HCT116 (cell line): ENCODE measurements at regions not wholly inside any gene's neighbourhood (a gene's known extent, or its start where the extent isn't known, plus 50 kb on each side); places are given as distances from the start of the nearest gene placed in this dataset.

Experiments used
- ATAC-seq: fragments of 200-7000 bp; cut with Tn5 transposase; 2 replicates; pipeline ENCODE4 v1.9.1; 2020; ENCODE audit warnings: mild to moderate bottlenecking, moderate library complexity
- BruUV-seq: library from RNA; stranded (reverse); fragments of 400-500 nt; replicated peaks from 2 replicates; lab custom pipeline; 2021; lab: Mats Ljungman, UMichigan
- CTCF ChIA-PET: fragments of 300-600 bp; sonication (Branson Sonifier 250); formaldehyde crosslinking; loops from one replicate; lab custom pipeline; 2021; ENCODE audit warnings: antibody characterized with exemption; lab: Charles Lee
- POLR2A ChIA-PET: fragments of 300-600, 350-600 bp; sonication (Branson Sonifier 250); formaldehyde crosslinking; loops from one replicate; lab custom pipeline; 2021; ENCODE audit warnings: antibody characterized with exemption; lab: Charles Lee
- RAD21 ChIA-PET, 2 experiments: fragments of 300-600 bp; sonication (Branson Sonifier 250); formaldehyde crosslinking; loops; one replicate each; lab custom pipeline; 2023; ENCODE audit warnings: low total read pairs in 2 of 2; ENCODE audit not compliant: uncharacterized antibody in 2 of 2, unreplicated experiment in 2 of 2, low non-redundant PET in 1 of 2; lab: Charles Lee
- DNase-seq: peaks from one replicate; pipeline ENCODE4 v3.0.0-alpha.2; 2010; ENCODE audit warnings: low read depth, low spot score
- H2AFZ ChIP-seq: fragments of 200-600 bp; shearing (Covaris generic), sonication (generic); 2 replicates; pipeline ENCODE4 v1.6.1; 2017; ENCODE audit warnings: low read depth, mixed run types, mixed read lengths, antibody characterized with exemption, low read length; ENCODE audit not compliant: poor library complexity, severe bottlenecking
- H3K27ac ChIP-seq: 2 replicates; pipeline ENCODE4 v1.5.1; 2012; ENCODE audit warnings: low read depth, low read length
- H3K27me3 ChIP-seq: fragments of 200-600 bp; sonication (generic); 2 replicates; pipeline ENCODE4 v1.6.1; 2016; ENCODE audit warnings: mixed run types, low read length, mixed read lengths; ENCODE audit not compliant: insufficient read depth
- H3K36me3 ChIP-seq, 2 experiments: fragments of 200-500 bp in 1 of 2; fragments of 200-600 bp in 1 of 2; sonication (Bioruptor generic) in 1 of 2; sonication (generic) in 1 of 2; 2 replicates each; pipeline versions ENCODE4 v1.5.1 to v1.6.1; 2014 to 2016; ENCODE audit warnings: low read length in 2 of 2, inconsistent platforms in 1 of 2, mixed read lengths in 1 of 2, mixed run types in 1 of 2; ENCODE audit not compliant: insufficient read depth in 2 of 2, control insufficient read depth in 1 of 2
- H3K4me1 ChIP-seq, 2 experiments: fragments of 200-600 bp in 1 of 2; sonication (generic) in 1 of 2; 2 replicates each; pipeline versions ENCODE4 v1.5.1 to v1.6.1; 2012 to 2017; ENCODE audit warnings: low read length in 2 of 2, inconsistent platforms in 1 of 2, mild to moderate bottlenecking in 1 of 2, mixed read lengths in 1 of 2, mixed run types in 1 of 2, moderate library complexity in 1 of 2; ENCODE audit not compliant: insufficient read depth in 2 of 2, control insufficient read depth in 1 of 2
- H3K4me2 ChIP-seq: fragments of 200-600 bp; sonication (generic); 2 replicates; pipeline ENCODE4 v1.6.1; 2017; ENCODE audit warnings: mixed run types, low read length, mixed read lengths
- H3K4me3 ChIP-seq, 2 experiments: fragments of 200-600 bp in 1 of 2; sonication (generic) in 1 of 2; replicated peaks in 1 of 2; 2 replicates each; pipeline ENCODE4 v1.5.1; 2011 to 2016; ENCODE audit warnings: low read length in 2 of 2, control low read depth in 1 of 2, low read depth in 1 of 2, mild to moderate bottlenecking in 1 of 2, mixed read lengths in 1 of 2, mixed run types in 1 of 2
- H3K79me2 ChIP-seq: fragments of 200-600 bp; sonication (generic); 2 replicates; pipeline ENCODE4 v1.6.1; 2017; ENCODE audit warnings: mild to moderate bottlenecking, mixed run types, low read length, moderate library complexity, mixed read lengths; ENCODE audit not compliant: insufficient read depth
- H3K9ac ChIP-seq: fragments of 200-600 bp; sonication (generic); 2 replicates; pipeline ENCODE4 v1.6.1; 2016; ENCODE audit warnings: low read length, mixed read lengths
- H3K9me2 ChIP-seq: fragments of 200-600 bp; sonication (generic), shearing (Covaris generic); 2 replicates; pipeline ENCODE4 v1.6.1; 2017; ENCODE audit warnings: mixed run types, mild to moderate bottlenecking, moderate library complexity; ENCODE audit not compliant: insufficient read depth
- H3K9me3 ChIP-seq, 2 experiments: fragments of 200-500 bp in 1 of 2; fragments of 200-600 bp in 1 of 2; sonication (Bioruptor generic) in 1 of 2; sonication (generic) in 1 of 2; 2 replicates each; pipeline ENCODE4 v1.6.1; 2014 to 2017; ENCODE audit warnings: low read length in 2 of 2, mixed read lengths in 2 of 2, inconsistent platforms in 1 of 2, low read depth in 1 of 2, mild to moderate bottlenecking in 1 of 2, mixed run types in 1 of 2, moderate library complexity in 1 of 2; ENCODE audit not compliant: control insufficient read depth in 1 of 2, insufficient read depth in 1 of 2
- H4K20me1 ChIP-seq: fragments of 200-600 bp; sonication (generic), shearing (Covaris generic); 2 replicates; pipeline ENCODE4 v1.6.1; 2017; ENCODE audit warnings: mixed run types, mild to moderate bottlenecking, moderate library complexity; ENCODE audit not compliant: insufficient read depth
- EGR1 ChIP-seq: IDR thresholded peaks from 2 replicates; pipeline ENCODE4 v1.6.1; 2012; ENCODE audit warnings: low read depth
- FOSL1 ChIP-seq: IDR thresholded peaks from 2 replicates; pipeline ENCODE4 v1.6.1; 2012; ENCODE audit warnings: low read depth
- MAX ChIP-seq: IDR thresholded peaks from 2 replicates; pipeline ENCODE4 v1.6.1; 2012
- RAD21 ChIP-seq: IDR thresholded peaks from 2 replicates; pipeline ENCODE4 v1.6.1; 2012; ENCODE audit warnings: low read depth, mild to moderate bottlenecking
- REST ChIP-seq: IDR thresholded peaks from 2 replicates; pipeline ENCODE4 v1.6.1; 2012; ENCODE audit warnings: low read depth
- SIN3A ChIP-seq: IDR thresholded peaks from 2 replicates; pipeline ENCODE4 v1.6.1; 2012; ENCODE audit warnings: low read depth
- TCF7L2 ChIP-seq: IDR thresholded peaks from 2 replicates; pipeline ENCODE4 v1.7.0; 2011; ENCODE audit warnings: borderline replicate concordance, inconsistent platforms; ENCODE audit not compliant: insufficient read depth, insufficient read length; ENCODE audit errors: extremely low read depth
- YY1 ChIP-seq: IDR thresholded peaks from 2 replicates; pipeline ENCODE4 v1.6.1; 2011; ENCODE audit warnings: low read length, low read depth, moderate library complexity, mild to moderate bottlenecking; ENCODE audit not compliant: insufficient replicate concordance; ENCODE audit errors: extremely low read depth
- ZBTB33 ChIP-seq: IDR thresholded peaks from 2 replicates; pipeline ENCODE4 v1.6.1; 2011; ENCODE audit warnings: mild to moderate bottlenecking, low read length, moderate library complexity; ENCODE audit not compliant: insufficient replicate concordance; ENCODE audit errors: extremely low read depth
- ZFX ChIP-seq: fragments of 450-650 bp; IDR thresholded peaks from 2 replicates; pipeline ENCODE4 v1.6.1; 2017
- intact Hi-C: fragments of 100-400 bp; cut with micrococcal nuclease; formaldehyde crosslinking; loops from 2 replicates; pipeline ENCODE4 v1.10.0; 2022

GRCh38 chr14:54333511-54333910 is 63.3 kb upstream of the CDKN3 start:
- intact Hi-C loops = no loop called here
- POLR2A ChIA-PET = no interaction called here

GRCh38 chr14:54335569-54336155 is 61.1 kb upstream of the CDKN3 start:
- TF ChIP-seq REST = no peak
- no peak for TF ChIP-seq TCF7L2
- TF ChIP-seq FOSL1 = no peak
- TF ChIP-seq EGR1 = no peak
- TF ChIP-seq ZFX = no peak
- TF ChIP-seq SIN3A = no peak
- no peak for TF ChIP-seq RAD21
- TF ChIP-seq ZBTB33 = no peak
- TF ChIP-seq YY1 = no peak
- TF ChIP-seq MAX = no peak
- no peaks in the 10 kb centered on the region for H4K20me1 ChIP-seq
- no peak overlapping the region; a peak in 1 of 4 replicates for H3K4me3 ChIP-seq
- H3K36me3 ChIP-seq = no peaks in the 10 kb centered on the region
- peak overlapping the region; percentile 6; the same call in 1 of the 2 replicates for H3K27ac ChIP-seq
- H3K9ac ChIP-seq = no peak overlapping the region
- no peaks in the 10 kb centered on the region for H3K79me2 ChIP-seq
- no peaks in the 10 kb centered on the region for H3K9me2 ChIP-seq
- ChIA-PET CTCF (no interaction called here), POLR2A (no interaction called here), RAD21 (no interaction called here)
- peak; percentile 58; the same call in 1 of the 2 replicates for ATAC-seq
- H3K27me3 ChIP-seq = no peaks in the 10 kb centered on the region
- no TSS peak for BruUV-seq
- H3K9me3 ChIP-seq = no peaks in the 10 kb centered on the region
- peak overlapping the region; percentile 96 for H2AFZ ChIP-seq
- peaks cover 9 to 23% of the 10 kb centered on the region in 2 experiments for H3K4me1 ChIP-seq
- H3K4me2 ChIP-seq = peak overlapping the region; percentile 42
- DNase-seq = no peak
- intact Hi-C loops = loop anchor here (5.0 kb wide), 2 partner anchors 158 to 403 kb away; no protein-coding TSS in a partner anchor

More at GRCh38 chr14:54333511-54333910, 63.3 kb upstream of the CDKN3 start:
- no peak overlapping the region for H2AFZ ChIP-seq
- peaks cover 9 to 27% of the 10 kb centered on the region in 2 experiments for H3K4me1 ChIP-seq
- no peak overlapping the region for H3K27ac ChIP-seq
- RAD21 ChIA-PET = no interaction called here
- no peak overlapping the region for H3K4me3 ChIP-seq
- H3K9ac ChIP-seq = no peak overlapping the region
- no peaks in the 10 kb centered on the region for H4K20me1 ChIP-seq
- no peaks in the 10 kb centered on the region for H3K27me3 ChIP-seq
- no peaks in the 10 kb centered on the region for H3K9me2 ChIP-seq
- BruUV-seq = no TSS peak
- CTCF ChIA-PET = no interaction called here
- no peaks in the 10 kb centered on the region for H3K79me2 ChIP-seq
- TF ChIP-seq RAD21 (no peak), TCF7L2 (peak; percentile 33)
- TF ChIP-seq, all 23 proteins: peak for 1
- no peaks in the 10 kb centered on the region for H3K9me3 ChIP-seq
- ATAC-seq (no peak), DNase-seq (no peak)
- H3K4me2 ChIP-seq = no peak overlapping the region
- H3K36me3 ChIP-seq = no peaks in the 10 kb centered on the region
